ACC112 (cell line): ENCODE measurements at regions not wholly inside any gene's neighbourhood (a gene's known extent, or its start where the extent isn't known, plus 50 kb on each side); places are given as distances from the start of the nearest gene placed in this dataset.
A peak's percentile ranks its signal among the peaks of the same experiment; 100 is the strongest.
"Not testable (repeated sequence)": the region's sequence is repeated elsewhere in the genome, so short reads cannot be mapped to it uniquely, and the experiment has no call there.

Experiments used
- H2AFZ ChIP-seq: fragments of 200-600 bp; sonication (generic); one replicate; pipeline ENCODE4 v1.6.0; 2017; ENCODE audit warnings: antibody characterized with exemption, low read length; ENCODE audit not compliant: unreplicated experiment
- H3K27ac ChIP-seq: fragments of 200-600 bp; sonication (generic); 2 replicates; pipeline ENCODE4 v1.5.1; 2014; ENCODE audit warnings: low read depth, mild to moderate bottlenecking, antibody characterized with exemption, low read length, moderate library complexity
- H3K27me3 ChIP-seq: fragments of 200-600 bp; sonication (generic); 2 replicates; pipeline ENCODE4 v1.6.1; 2014; ENCODE audit warnings: mild to moderate bottlenecking, antibody characterized with exemption, low read length, moderate library complexity, mixed read lengths; ENCODE audit not compliant: insufficient read depth
- H3K36me3 ChIP-seq: fragments of 200-600 bp; sonication (generic); 2 replicates; pipeline ENCODE4 v1.6.1; 2016; ENCODE audit warnings: mild to moderate bottlenecking, antibody characterized with exemption, low read length, moderate library complexity, mixed read lengths; ENCODE audit not compliant: insufficient read depth
- H3K4me1 ChIP-seq: fragments of 200-600 bp; sonication (generic); one replicate; pipeline ENCODE4 v1.6.1; 2016; ENCODE audit warnings: low read length, mixed read lengths; ENCODE audit not compliant: insufficient read depth, unreplicated experiment, control insufficient read depth
- H3K4me3 ChIP-seq: fragments of 200-600 bp; sonication (generic); 2 replicates; pipeline ENCODE4 v1.5.1; 2014; ENCODE audit warnings: mild to moderate bottlenecking, low read depth, low read length
- H3K79me2 ChIP-seq: fragments of 200-600 bp; sonication (generic); one replicate; pipeline ENCODE4 v1.6.0; 2016; ENCODE audit warnings: low read length; ENCODE audit not compliant: control insufficient read depth, unreplicated experiment, insufficient read depth

- peak overlapping the region; percentile 89 for H3K27ac ChIP-seq
- peaks cover 51% of the 10 kb centered on the region for H3K4me1 ChIP-seq
- H3K79me2 ChIP-seq, H2AFZ ChIP-seq, H3K4me3 ChIP-seq, H3K36me3 ChIP-seq, H3K27me3 ChIP-seq: not testable (repeated sequence)
Observed at GRCh38 chr16:29270033-29270432, 136.5 kb downstream of the NPIPB11 start.

DNA sequence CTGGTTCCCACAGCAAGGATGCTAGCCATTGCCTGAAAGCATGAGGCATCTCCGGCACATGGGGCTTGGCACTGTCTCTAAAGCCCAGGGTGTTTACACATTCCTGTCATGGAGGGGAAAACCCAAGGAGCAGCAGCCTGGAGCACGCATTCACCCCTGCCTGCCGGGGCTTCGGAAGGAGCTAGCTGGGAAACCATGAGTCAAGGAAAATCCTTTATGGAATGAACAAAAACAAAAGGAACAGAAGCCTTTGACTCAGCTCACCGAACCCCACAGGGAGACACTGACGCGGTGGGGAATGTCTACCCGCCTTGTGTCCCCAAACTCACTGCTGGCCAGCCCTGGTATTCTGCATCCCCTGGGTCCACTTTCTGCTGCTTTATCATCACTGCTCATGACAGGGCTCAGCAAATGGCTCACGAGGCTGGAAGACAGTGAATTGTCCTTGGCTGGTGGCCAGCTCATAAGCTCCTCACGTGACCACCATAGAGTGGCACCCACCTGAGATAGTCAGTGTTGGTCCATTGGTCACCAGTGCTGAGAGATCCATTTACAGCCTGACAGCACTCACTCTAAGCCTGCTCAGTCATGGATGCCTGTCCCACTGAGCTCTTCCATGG, 137.2 kb downstream of the NPIPB11 start:
- H2AFZ ChIP-seq, H3K79me2 ChIP-seq, H3K4me3 ChIP-seq, H3K36me3 ChIP-seq, H3K27me3 ChIP-seq: not testable (repeated sequence)
- peak overlapping the region; percentile 89 for H3K27ac ChIP-seq
- peaks cover 58% of the 10 kb centered on the region for H3K4me1 ChIP-seq

- H3K79me2 ChIP-seq, H3K4me3 ChIP-seq, H2AFZ ChIP-seq, H3K36me3 ChIP-seq, H3K27me3 ChIP-seq: not testable (repeated sequence)
- Histone ChIP-seq H3K27ac (peak overlapping the region; percentile 89), H3K4me1 (peaks cover 62% of the 10 kb centered on the region)
Observed at GRCh38 chr16:29268785-29269191, 137.7 kb downstream of the NPIPB11 start.

DNA sequence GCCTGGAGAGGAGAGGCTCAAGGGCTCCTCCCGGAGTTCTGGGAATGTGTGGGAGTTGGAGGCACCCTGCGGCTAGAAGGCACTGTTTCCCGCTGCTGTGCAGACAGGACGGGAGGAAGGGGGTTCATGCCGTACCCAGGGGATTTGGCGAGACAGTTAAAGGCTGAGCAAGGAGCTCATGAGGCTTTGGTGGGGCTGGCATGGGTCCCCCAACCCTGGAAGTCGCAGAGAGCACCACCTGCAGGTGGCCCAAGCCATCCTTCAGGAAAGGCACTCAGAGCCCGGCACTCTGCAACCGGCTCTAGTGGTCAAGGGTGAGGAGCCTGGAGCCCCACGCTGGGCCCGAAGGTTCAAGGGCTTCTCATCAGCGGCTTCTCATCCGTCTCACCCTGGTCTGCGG, 138.2 kb downstream of the NPIPB11 start:
- H2AFZ ChIP-seq, H3K27me3 ChIP-seq, H3K36me3 ChIP-seq, H3K4me3 ChIP-seq, H3K79me2 ChIP-seq: not testable (repeated sequence)
- Histone ChIP-seq H3K4me1 (peaks cover 62% of the 10 kb centered on the region), H3K27ac (peak overlapping the region; percentile 89)

GRCh38 chr16:29267891-29268290, 138.6 kb downstream of the NPIPB11 start:
- H3K79me2 ChIP-seq, H2AFZ ChIP-seq, H3K4me3 ChIP-seq, H3K36me3 ChIP-seq, H3K27me3 ChIP-seq: not testable (repeated sequence)
- Histone ChIP-seq H3K4me1 (peaks cover 61% of the 10 kb centered on the region), H3K27ac (peak overlapping the region; percentile 89; the same call in 1 of the 2 replicates)

GRCh38 chr16:29267055-29267619, 139.4 kb downstream of the NPIPB11 start:
- H2AFZ ChIP-seq, H3K79me2 ChIP-seq, H3K4me3 ChIP-seq, H3K36me3 ChIP-seq, H3K27me3 ChIP-seq: not testable (repeated sequence)
- Histone ChIP-seq H3K4me1 (peaks cover 61% of the 10 kb centered on the region), H3K27ac (peak overlapping the region; percentile 92)

DNA sequence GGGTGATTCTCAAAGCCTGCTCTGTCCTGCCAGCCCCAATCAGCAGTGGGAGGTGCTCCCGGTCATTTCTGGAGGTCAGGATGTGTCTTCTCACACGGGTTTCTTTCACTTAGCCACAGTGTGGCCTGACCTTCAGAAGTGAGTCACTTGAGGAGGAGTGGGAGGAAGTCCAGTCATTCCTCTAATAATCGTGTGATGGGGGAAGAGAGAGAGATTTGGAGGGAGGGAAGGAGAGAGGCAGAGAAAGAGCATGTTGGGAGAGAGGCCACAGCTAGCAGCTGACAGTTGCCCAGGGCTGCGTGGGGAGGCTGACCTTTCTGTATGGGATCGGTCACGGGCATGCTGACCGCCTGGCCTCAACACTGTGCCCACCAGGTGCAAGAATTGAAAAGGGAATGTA, 139.9 kb downstream of the NPIPB11 start:
- H3K4me3 ChIP-seq, H3K36me3 ChIP-seq, H3K27me3 ChIP-seq, H3K79me2 ChIP-seq, H2AFZ ChIP-seq: not testable (repeated sequence)
- H3K4me1 ChIP-seq: peaks cover 63% of the 10 kb centered on the region
- peak overlapping the region; percentile 92 for H3K27ac ChIP-seq

GRCh38 chr16:29265255-29265853, 141.2 kb downstream of the NPIPB11 start:
- peak overlapping the region; percentile 96 for H3K27ac ChIP-seq
- not testable (repeated sequence) for H3K4me3 ChIP-seq, H3K27me3 ChIP-seq, H2AFZ ChIP-seq, H3K79me2 ChIP-seq, H3K36me3 ChIP-seq
- H3K4me1 ChIP-seq: peaks cover 60% of the 10 kb centered on the region

DNA sequence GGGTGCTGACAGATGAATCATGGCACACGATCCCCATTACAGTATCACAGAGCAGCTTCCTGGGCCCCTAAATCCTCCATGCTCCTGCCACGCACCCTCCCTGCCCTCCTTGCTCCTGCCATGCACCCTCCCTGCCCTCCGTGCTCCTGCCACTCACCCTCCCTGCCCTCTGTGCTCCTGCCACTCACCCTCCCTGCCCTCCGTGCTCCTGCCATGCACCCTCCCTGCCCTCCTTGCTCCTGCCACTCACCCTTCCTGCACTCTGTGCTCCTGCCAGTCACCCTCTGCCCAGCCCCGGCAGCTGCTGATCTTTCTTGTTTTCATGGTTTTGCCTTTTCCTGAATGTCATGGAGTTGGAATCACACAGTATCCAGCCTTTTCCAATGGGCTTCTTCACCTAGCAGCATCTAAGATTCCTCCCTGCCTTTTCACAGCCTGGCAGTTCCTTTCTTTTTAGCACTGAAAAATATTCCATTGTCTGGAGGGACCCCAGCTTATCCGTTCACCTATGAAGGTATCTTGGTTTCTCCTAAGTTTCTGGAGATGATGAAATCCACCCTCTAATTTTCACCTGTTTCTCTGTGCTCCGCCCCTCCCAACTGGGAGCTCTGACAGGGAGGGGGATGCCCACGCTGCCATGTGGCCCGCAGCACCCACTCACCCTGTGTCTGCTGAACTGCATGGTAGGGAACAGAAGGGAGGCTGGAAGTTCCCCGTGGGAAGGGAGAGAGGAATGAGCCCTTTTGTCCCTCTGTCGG, 142.3 kb downstream of the NPIPB11 start:
- not testable (repeated sequence) for H3K36me3 ChIP-seq, H3K27me3 ChIP-seq, H3K79me2 ChIP-seq, H3K4me3 ChIP-seq, H2AFZ ChIP-seq
- Histone ChIP-seq H3K4me1 (peaks cover 51% of the 10 kb centered on the region), H3K27ac (peak overlapping the region; percentile 96)

GRCh38 chr16:29262725-29263124, 143.8 kb downstream of the NPIPB11 start:
- not testable (repeated sequence) for H3K36me3 ChIP-seq, H3K27me3 ChIP-seq, H3K4me3 ChIP-seq, H2AFZ ChIP-seq, H3K79me2 ChIP-seq
- Histone ChIP-seq H3K27ac (peak overlapping the region; percentile 96), H3K4me1 (peaks cover 37% of the 10 kb centered on the region)
